Skin of body (tissue), 1 donor: ENCODE measurements at regions not wholly inside any gene's neighbourhood (a gene's known extent, or its start where the extent isn't known, plus 50 kb on each side); places are given as distances from the start of the nearest gene placed in this dataset.

ENCODE experiments used
- DNase-seq: peaks from one replicate; lab custom pipeline; 2025; lab: John Stamatoyannopoulos, UW

DNA sequence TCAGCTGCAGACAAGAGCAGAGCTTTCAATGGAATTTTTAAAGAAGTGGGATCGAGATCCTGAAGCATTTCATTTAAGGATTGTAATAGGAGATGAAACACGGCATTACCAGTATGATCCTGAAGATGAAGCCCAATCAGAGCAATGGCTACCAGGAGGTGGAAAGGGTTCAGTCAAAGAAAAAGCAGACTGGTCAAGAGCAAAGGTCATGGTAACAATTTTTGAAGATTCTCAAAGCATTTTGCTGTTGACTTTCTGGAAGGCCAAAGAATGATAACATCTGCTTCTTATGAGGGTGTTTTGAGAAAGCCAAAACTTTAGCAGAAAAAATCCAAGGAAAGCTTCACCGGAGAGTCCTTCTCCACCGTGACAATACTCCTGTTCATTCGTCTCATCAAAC is 204.3 kb upstream of the EEA1 start:
- DNase-seq = no peak

DNA sequence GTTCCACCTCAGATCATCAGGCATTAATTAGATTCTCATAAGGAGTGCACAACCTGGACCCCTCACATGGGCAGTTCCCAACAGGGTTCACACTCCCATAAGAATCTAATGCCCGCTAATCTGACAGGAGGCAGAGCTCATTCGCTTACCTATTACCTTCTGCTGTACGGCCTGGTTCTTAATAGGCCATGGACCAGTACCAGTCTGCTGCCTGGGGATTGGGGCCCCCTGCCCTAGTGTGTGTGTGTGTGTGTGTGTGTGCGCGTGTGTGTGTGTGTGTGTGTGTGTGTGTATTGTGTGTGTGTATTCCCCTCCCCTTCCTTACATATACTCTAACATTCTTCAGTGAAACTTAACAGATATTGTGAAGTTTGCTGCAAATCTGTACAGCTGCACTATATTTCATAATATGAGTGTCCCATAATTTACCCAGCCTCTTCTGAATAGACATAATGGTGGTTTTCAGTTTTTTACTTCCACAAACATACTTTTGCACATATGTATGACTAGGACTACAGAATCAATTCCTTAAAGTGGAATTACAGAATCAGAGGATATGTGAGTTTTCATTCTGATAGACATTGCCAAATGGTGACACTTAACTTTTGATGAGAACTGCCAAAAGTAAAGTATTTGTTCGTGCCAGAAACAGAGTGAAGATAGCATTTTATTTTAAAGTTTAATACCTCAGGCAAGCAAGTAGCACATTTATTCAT is 205.2 kb upstream of the EEA1 start:
- no peak for DNase-seq

DNA sequence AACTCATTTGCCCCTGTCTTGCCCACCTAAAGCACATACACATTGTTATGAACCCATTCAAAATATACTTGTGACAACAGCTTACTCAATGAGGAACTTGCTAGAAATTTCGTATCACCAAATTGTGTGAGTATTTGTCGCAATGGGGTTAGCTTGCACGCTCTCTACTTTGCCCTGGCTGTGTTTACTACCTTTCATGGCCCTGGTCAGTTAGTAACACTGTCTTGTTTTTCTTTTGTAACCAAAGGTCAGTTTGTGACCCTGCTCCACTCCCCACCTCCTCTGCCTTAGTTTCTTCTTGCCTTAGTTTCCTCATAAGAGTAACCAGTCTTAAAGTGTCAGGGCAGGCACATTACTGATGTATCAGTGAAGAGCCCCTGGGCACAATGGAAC is 205.8 kb upstream of the EEA1 start:
- DNase-seq = no peak

DNA sequence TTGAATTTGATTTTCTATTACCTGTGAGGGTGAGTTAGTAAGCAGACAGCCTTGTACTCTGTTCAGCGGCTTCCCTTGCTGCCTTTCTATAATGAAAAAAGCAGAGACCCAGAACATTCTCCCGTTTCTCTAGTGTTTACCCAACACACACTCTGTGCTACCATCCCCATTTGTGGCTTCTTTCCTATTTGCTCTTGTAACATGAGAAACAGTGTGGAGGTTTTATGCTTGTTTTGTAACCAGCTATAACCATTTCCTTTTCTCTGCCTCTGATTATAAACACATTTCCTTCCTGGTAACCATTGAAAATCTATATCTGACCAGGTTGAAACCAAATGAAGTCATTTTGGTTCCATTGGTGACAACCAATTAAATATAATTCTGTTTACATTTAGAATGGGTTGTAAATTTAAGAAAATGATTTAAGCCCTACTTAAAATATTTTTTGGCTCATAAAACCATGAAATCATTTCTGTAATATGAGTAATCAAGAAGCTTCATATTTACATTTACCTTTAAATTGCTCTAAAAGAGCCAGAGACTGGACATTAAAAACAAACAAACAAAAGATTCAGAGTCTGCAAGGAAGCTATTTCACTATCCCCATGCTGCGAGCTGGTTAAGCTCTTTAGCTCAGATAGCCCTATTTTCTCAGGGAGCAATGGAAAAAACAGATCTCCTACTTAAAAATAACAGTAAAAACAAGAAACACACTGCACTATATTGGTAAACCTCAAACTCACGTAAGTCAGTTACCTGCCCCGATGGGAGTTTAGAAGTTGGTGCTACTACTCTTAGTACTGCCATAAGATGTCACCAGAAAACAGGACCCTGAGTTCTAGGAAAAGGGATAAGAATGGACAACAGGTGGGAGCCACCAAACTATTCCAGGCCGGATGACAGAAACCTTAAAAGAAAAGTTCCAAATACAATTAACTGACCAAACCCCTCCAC is 206.5 kb upstream of the EEA1 start:
- DNase-seq = peak; percentile 50

DNA sequence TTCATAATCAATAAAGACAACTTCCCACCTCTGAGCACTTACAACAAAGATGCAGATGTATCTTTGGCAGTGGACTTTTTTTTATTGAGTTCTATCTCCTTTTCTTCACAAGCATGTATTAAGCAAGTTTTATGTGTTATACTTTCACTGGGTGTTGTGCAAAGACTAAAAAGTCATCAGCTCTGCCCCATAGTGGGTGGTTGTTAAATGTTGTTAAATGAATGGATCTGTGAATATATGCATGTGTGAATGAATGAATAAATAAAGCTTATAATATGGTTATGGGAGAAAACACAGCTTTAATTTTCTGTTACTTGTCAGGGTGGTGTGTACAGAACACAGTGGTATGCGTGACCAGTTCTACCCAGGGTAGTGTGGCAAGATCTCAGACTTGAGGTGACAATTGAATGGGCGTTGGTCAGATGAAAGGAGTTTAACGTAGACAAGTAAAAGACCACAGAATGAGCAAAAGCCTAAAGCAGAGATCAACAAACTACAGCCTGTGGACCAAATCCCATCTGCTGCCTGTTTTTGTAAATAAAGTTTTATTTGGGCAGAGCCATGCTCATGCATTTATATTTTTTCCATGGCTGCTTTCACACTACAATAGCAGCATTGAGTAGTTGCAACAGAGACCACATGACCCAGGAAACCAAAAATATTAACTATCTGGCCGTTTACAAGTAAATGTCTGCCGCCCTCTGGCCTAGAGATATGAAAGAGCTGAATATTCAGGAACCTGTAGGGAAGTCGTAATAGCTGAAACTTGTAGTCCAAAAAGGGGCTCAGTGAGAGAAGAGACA is 207.4 kb upstream of the EEA1 start:
- no peak for DNase-seq

DNA sequence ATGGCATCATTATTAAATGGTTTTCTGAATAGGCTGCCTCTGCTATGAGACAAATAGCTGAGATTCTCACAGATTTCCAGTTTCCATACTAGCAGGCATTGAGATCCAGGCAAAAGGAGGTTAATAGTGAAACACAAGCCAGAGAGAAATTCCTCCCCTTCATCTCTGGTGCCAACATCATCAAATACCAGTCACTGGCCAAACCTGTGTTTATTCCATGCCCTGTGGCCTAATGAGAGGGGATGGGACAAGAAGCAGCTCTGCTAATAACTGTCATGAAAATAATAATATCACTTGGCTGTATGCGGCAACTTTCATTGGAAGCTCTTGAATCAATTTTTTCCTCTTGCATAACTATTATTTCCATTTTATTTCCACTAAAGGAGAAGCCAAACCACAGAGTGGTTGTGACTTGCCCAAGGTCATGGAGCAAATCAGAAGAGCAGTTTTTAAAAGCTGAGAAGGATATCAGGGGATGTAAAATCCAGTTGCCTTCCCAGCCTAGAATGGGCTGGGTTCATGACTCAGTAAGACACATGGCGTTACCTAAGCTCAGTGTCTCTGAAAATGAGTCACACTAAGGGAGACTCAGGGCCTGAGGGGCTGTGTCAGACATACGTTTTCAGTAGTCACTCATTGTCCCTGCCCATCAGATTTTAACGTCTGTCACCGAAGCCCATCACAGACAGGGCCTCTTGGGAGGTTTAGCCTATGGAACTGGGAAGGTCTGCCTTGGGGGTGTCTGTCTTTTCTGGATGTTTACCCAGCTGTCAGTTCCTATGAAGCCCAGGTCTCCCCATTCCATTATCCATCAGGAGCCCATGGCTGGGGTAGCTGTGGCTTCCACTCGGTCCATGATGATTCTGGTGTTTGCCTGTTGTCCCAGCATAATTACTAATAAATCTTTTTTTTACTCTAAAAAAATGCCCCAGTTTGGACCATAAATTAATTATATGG is 208.8 kb upstream of the EEA1 start:
- no peak for DNase-seq

DNA sequence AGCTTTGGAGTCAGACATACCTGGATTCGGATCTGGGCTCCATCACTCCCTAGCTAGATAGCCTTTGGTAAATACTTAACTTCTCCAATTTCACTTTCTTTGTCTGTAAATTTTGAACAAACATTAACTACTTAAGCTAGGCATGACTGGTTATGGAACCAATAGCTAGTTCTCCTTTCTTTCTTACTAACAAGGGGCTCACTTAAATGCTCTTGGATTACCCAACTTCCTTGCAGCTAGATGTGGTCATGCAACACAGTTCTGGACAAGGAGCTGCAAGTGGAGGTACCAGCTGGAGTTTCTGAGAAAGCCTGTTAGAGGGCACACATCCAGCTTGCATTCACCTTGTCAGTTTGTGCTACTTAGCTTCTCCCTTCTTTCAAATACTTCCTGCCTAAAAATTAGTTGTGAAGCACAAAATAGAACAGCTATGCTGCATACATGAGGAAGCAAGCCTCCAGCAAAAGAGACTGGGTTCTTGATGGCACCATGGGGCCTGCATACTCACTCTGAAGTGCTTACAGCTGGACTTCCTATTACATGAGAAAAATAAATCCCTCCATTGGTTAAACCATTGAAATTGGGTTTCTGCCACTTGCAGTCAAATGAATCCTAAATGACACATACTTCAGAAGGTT is 210.1 kb upstream of the EEA1 start:
- no peak for DNase-seq

DNA sequence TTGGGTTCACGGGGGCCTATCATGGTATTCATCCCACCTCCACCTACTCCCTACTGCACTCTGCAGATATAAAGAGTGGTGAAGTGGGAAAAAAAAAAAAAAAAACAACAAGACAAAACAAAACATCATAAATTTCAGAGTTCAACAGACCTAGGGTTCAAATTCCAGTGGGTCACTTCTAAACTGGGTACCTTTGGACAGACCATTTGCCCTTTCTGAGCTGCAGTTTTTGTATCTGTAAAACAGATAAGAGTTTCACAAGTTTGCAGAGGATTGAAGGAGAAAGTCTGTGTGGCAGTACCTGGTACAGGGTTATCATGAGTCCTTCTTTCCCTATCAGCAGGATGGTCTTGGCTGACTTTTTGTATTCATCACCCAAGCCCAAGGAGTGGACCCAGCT is 211.2 kb upstream of the EEA1 start:
- DNase-seq = no peak

DNA sequence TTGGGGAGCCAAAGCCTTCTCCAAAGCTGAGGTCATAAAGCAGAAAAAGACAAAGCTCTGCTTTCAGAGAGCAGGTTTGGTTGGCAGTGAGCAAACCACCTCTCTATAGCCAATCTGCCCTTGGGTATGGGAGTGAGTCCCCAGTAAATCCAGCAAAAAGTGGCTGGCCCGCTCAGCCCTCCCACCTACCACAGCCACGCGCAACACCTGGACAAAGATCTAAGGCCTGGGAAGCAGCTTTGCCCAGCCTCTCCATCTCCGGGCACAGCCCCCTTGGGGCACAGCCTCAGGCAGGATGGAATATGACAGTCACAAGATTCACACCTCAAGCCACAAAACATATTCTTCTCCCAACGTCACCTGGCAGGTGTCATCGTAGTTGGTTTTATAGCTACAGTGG is 211.7 kb upstream of the EEA1 start:
- DNase-seq = no peak

DNA sequence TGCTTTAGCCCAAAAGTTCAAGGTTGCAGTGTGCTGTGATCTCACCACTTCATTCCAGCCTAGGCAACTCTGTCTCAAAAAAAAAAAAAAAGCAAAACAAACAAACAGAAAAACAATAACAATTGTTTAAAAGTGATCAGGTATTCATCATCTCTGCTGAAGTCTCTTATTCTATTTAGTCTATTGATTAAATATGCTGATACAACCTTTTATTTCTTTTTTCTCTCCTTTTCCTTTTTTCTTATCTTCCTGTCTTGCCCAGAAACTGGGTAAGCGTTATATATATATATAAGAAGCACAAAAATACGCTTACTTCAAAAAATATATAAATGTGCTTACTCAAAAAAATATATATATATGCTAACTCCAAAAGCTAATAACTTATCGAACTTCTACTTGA is 213.8 kb upstream of the EEA1 start:
- no peak for DNase-seq

DNA sequence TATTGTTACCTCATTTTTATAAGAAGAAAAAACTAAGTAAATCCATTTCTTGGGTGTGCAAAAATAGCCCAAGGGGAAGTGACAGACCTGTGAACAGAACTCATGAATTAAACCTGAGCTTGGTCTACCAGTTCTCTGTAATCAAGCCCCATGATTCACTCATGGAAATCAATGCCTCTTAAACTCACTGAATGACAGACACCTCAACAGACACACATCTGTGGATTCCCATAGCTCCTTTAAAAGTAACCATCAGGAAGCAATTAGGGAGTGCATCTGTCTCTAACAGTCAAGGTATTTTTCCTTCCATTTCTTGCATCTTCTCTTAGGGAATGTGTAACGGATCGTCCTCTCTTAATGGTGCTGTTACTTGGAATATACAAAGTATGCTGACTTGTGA is 215.0 kb upstream of the EEA1 start:
- DNase-seq = no peak

DNA sequence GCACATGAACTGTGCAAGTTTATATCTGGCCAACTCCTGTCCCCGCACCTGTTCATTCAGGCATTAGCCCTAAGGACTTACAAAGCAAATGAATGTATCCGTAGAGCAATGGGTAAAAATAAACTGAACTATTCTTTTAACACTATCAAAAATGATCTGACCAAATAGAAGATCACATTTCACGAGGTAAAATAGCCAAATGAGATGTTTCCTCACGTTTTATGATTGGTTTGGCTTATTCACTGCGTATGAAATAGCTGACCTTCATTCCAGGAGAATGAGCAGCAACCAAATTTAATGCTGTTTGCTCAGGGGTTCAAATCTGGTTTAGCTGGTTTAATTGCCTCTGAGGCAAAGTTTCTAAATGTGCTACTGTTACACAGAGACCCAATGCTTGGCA is 216.0 kb upstream of the EEA1 start:
- DNase-seq = no peak

DNA sequence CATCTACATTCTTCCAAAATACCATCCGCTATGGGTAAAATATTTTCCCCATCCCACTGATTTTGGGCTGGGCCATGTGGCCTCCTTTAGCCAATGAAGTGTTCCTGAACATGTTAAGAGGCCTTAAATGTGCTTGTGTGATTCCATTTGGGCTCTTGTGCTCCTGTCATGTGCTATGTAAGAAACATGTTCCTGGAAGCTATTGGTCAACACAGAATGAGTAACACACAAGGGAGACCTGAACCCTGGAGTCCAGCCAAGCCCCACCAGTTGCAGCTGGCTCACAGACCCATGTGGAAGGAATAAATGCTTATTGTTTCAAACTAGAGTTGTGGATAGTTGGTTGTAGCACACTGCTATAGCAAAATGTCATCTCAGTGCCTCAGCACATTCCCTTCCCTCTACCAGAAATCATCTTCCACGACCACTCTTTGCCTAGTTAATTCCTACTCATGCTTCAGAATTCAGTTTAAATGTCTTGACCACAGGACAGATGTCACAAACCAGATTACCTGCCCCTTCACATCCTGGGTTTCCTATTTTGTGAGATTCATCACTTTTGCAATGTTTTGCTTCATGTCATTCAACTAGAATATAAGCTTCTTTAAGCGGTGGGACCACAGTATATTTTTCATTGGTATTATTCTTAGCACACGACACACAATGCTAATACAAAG is 217.3 kb upstream of the EEA1 start:
- DNase-seq = no peak

DNA sequence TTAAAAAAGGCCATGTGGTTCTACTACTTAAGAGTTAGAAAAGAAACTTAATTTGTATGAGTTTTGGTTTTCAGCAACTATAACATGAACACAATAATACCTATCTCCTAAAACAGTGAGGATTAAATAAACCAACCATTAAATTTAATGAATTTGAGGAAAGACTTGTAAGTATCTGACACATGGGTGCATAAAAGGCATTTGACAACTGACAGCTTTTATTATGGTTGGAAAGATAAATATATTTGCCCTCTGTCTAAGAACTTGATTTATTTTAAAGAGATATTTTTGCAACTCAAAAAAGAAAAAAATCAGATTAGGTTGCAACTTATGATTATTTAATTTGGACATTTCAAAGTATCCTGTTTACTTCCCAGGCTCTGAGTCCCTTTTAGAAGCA is 217.9 kb upstream of the EEA1 start:
- no peak for DNase-seq

DNA sequence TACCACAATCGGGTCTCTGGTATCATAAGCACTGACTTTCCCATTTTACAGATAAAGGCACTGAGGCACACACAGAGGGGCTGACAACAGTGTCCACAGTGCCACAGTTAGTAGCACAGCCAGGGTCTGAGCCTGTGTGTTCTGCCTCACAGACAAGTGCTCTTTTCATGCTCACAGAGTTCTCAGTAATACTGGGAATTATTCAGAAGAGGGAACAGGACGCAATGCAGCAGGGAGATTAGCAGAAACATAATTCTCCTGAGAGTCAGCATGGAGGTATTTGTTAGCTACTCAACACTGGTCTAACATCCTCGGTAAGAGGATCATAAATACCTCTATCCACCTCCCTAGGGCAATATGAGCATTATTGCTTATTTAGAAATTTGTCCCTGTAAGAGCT is 219.3 kb upstream of the EEA1 start:
- no peak for DNase-seq

DNA sequence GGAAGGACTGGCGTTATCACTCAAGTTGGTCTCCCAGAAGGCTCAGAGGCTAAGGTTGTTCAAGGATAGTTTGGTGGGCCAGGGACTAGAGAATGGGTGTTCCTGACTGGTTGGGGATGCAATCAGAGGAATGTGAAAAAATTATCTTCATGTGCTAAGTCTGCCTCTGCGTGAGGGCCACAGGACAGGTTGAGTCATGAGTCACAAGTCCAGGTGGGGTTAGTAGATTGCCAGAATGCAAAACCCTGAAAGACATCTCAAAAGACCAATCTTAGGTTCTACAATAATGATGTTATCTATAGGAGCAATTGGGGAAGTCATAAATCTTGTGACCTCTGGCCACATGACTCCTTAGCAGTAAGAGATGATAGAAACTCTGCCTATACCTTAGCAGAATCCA is 220.1 kb upstream of the EEA1 start:
- DNase-seq = no peak

DNA sequence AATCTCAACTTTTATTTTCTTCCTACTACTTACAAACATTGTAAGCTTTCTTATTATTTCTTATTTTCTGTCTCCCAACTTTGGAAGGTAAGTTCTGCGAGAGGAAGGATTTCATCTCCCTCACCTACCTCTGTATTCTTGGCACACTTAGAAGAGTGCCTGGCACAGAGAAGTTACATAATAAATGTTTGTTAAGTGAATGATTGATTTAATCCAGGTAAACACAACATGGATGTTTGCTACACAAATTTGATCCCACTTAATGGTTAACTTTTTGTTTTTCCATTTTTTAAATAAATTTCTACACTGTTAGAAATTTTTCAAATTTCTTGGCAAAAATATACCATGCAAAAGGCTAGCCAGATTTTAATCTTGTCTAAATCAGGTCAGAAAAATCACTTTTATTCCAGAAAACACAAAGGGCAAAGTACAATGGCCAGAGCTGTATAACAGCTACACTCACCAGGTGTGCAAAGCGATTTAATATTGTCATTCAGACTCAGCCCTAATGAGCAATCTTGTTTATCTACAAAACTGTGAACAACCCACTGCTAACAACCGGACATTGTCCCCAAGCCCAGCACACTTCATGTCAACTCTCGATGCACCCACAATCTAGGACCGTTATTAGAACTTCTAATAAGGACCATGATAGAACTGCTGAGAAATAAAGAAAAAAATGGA is 222.1 kb upstream of the EEA1 start:
- no peak for DNase-seq

DNA sequence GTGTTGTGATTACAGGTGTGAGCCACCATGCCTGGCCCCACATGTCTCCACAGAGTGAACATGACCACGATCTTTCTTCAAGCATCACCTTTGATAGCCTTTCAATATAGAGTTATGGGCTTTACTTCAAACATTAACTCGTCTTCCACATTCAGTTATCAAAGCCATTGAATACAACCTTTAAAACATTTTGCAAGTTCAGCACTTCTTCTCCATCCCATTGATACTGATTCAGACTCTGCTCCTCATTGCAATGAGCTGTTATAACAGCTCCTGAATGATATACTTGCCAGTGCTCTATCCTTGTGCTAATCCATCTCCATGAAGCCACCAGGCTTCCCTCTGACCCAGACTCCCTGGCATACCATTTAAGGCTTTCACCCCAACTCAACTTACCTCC is 223.5 kb upstream of the EEA1 start:
- DNase-seq = no peak

DNA sequence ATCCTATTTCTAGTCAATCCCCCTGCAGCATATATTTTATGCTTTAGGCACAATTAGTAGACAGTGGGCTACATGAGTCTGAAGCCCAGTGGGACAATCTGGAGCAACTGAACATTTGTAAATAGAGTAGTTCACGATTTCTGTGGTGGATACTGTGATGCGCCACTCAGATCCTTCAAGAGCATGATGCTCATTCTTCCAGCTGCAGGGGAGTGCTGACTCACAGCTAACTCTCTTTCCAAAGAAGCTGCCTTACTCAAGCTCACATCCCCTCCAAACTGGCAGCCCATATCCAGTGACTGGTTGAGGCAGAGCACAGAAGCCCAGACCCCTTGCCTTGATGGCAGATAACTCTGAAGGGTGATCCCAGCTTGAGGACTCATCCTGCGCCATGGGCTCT is 224.2 kb upstream of the EEA1 start:
- no peak for DNase-seq
